A673 (cell line): ENCODE measurements at regions not wholly inside any gene's neighbourhood (a gene's known extent, or its start where the extent isn't known, plus 50 kb on each side); places are given as distances from the start of the nearest gene placed in this dataset.
"Not testable (repeated sequence)": the region's sequence is repeated elsewhere in the genome, so short reads cannot be mapped to it uniquely, and the experiment has no call there.

Source experiments
- CTCF ChIP-seq: fragments of 300-800, 200-600 bp; sonication (generic); conservative IDR thresholded peaks from 2 replicates; pipeline ENCODE4 v1.5.1; 2017; ENCODE audit warnings: low read depth, mild to moderate bottlenecking, antibody characterized with exemption, low read length, moderate library complexity, mixed read lengths
- EZH2 ChIP-seq: fragments of 200-600 bp; sonication (generic); IDR thresholded peaks from 2 replicates; pipeline ENCODE4 v1.6.1; 2017; ENCODE audit warnings: borderline replicate concordance, low read depth, mild to moderate bottlenecking, mixed read lengths, antibody characterized with exemption, low read length; ENCODE audit not compliant: poor library complexity, severe bottlenecking

- TF ChIP-seq CTCF, EZH2: not testable (repeated sequence)
Observed at GRCh38 chr13:43970520-43971242, 91.0 kb downstream of the LACC1 start.
